GM12873 (cell line): ENCODE measurements at regions not wholly inside any gene's neighbourhood (a gene's known extent, or its start where the extent isn't known, plus 50 kb on each side); places are given as distances from the start of the nearest gene placed in this dataset.

Source experiments
- CTCF ChIP-seq: IDR thresholded peaks from 2 replicates; pipeline ENCODE4 v1.5.1; 2012; ENCODE audit warnings: low read depth, mild to moderate bottlenecking, moderate library complexity, low read length, control low read depth; ENCODE audit not compliant: insufficient read depth; ENCODE audit errors: missing control alignments

DNA sequence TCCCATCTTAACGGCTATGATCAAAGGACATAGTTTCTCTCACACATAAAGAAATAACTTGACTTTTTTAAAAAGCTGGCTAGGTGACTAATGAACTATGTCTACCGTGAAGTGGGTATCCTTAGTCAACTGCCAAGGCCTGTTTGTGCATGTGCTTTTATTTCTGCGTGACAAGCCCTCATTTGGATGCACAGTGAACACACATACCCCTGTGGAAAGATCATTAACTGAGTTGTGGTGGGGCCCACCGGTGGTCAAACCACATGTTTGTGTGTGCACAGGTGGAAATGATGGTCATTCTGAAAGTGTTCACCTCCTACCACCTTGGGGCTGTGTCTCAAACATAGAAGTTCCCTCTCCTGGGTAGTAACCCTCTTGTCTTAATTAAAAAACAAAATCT is 256.1 kb upstream of the SALL1 start:
- TF ChIP-seq CTCF: no peak

DNA sequence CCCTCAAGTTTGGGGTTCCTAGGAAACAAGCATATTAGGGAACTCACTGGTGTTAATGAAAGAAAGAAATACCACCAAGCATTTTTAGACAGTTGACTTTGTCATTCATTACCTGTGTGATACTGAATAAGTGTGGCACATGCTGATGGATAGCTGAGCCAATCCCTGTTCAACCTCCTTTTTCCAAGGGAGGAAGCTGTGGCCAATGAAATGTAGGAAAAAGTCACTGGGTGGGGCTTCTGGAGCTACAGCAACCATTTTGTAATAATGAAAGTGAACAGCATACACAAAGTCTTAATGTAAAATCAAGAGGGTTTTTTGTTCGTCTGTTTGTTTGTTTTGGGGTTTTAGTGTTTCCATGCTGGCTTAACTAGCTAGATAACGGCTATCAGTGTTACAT is 254.3 kb upstream of the SALL1 start:
- no peak for TF ChIP-seq CTCF

GRCh38 chr16:51404386-51404785 is 253.3 kb upstream of the SALL1 start:
- no peak for TF ChIP-seq CTCF

DNA sequence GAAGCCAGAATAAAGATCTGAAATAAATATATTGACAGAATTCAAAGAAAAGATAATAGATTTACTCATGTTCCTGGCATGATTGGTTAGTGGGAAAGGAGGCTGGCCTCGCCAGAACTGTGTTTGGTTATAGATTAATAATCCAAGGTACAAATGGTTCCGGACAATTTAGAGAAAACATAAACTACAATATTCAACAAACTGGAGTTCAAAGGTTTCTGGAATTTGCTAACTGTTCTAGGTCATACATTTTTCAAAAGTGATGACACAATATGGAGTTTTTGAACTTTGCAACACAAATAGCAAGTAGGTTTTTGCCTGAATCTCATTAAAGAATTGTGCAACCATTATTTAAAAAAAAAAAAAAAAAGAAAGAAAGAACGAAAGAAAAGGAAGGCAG is 251.7 kb upstream of the SALL1 start:
- no peak for TF ChIP-seq CTCF

DNA sequence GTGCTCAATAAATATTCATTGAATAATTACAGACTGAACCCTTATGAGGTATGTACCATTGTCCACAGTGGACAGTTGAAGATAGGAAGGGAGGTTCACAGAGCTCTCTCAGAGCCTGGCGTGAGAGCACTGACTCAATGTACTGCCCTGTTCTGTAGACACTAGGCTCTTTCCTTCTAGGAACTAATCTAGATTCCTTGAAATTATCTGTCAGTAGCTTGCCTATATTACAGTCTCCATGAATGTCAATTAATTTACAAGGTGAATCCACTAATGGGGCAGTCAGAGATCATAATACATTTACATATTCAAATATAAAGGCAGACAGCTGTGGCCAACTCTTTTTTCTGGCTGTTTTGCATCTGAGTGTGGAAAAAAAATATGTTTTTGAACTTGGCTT is 251.2 kb upstream of the SALL1 start:
- no peak for TF ChIP-seq CTCF

DNA sequence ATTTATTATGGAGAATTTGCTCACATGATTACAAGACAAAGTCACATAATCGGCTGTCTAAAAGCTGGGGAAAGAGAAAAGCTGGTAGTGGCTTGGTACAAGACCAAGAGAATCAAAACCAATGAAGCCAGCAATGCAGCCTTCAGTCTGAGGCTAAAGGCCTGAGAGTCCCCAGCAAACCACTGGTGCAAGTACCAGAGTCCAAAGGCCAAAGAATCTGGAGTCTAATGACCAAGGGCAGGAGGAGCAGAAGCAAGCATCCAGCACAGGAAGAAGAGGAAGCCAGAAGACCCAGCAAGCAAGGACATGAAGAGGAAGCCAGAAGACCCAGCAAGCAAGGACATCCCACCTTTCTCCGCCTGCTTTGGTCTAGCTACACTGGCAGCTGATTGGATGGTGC is 250.6 kb upstream of the SALL1 start:
- no peak for TF ChIP-seq CTCF

DNA sequence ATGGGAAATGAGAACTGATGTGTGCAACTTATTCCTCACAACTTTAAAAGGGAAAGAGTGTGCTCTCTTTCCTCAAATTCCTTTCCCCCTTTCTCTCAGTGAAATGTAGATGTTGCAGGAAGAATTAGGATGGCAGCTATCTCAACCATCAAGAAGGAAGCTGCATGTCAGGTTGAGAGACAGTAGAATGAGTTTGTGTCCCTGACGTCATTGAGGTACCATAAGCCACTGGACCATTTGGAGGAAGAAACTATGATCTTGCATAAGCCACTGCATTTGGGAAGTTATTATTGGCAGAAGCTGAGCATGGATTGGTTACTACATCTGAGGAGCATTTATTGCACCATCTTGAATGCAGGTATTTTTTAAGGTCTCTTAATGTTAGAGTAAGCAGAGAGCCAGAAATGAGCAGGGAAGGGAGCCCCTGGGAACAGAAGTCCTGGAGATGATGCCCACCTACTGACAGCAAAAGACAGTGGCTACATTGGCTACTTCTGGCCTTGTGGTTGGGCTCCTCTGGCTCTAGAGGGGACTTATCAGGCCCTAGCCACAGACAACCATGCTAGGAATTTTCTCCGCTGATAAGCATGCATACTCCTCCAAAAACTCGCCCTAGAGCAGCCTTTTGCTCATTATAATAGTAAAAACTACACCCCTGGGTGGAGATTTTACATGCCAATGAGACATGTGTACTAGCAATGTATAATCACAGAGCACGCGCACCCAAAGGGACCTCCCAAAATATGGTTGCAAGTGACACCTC is 249.0 kb upstream of the SALL1 start:
- TF ChIP-seq CTCF: no peak
